Gastrocnemius medialis (tissue), 4 donors: ENCODE measurements at regions not wholly inside any gene's neighbourhood (a gene's known extent, or its start where the extent isn't known, plus 50 kb on each side); places are given as distances from the start of the nearest gene placed in this dataset.

Experiments used
- ATAC-seq, 2 donors: fragments of 150-250 bp; one replicate each; pipeline ENCODE4 v1.9.1; 2016
- DNase-seq, 2 donors: peaks; one replicate each; pipeline ENCODE4 v3.0.0-alpha.2; 2019
- H3K27ac ChIP-seq, 4 donors: fragments of 200-600 bp; sonication (generic); 1 replicate in 1 of 4; 2 replicates in 3 of 4; pipeline ENCODE4 v1.5.1; 2016 to 2018; ENCODE audit warnings: mild to moderate bottlenecking in 2 of 4, moderate library complexity in 1 of 4
- H3K27me3 ChIP-seq, 3 donors: fragments of 200-600 bp; sonication (generic) in 2 of 3; 1 replicate in 1 of 3; 2 replicates in 2 of 3; pipeline versions ENCODE4 v1.5.1 to v1.6.0; 2016 to 2019; ENCODE audit warnings: mild to moderate bottlenecking in 1 of 3, moderate library complexity in 1 of 3
- H3K36me3 ChIP-seq, 2 donors: fragments of 200-600 bp; sonication (generic) in 1 of 2; one replicate each; pipeline ENCODE4 v1.5.1; 2017 to 2018
- H3K4me1 ChIP-seq, 2 donors: fragments of 200-600 bp; sonication (generic) in 1 of 2; one replicate each; pipeline ENCODE4 v1.5.1; 2016 to 2017; ENCODE audit warnings: mild to moderate bottlenecking in 2 of 2
- H3K4me3 ChIP-seq, 4 donors: fragments of 200-600 bp; sonication (generic) in 3 of 4; 1 replicate in 1 of 4; 2 replicates in 3 of 4; pipeline ENCODE4 v1.5.1; 2016 to 2019; ENCODE audit warnings: mild to moderate bottlenecking in 2 of 4
- H3K9me3 ChIP-seq, 3 donors: fragments of 200-600 bp; sonication (generic) in 2 of 3; 1 replicate in 1 of 3; 2 replicates in 2 of 3; pipeline ENCODE4 v1.5.1; 2016 to 2019
- POLR2A ChIP-seq, 2 donors: fragments of 450-650 bp; IDR thresholded peaks; one replicate each; pipeline ENCODE4 v1.6.1; 2017; ENCODE audit warnings: antibody characterized with exemption in 2 of 2, mild to moderate bottlenecking in 2 of 2, moderate library complexity in 2 of 2
- in situ Hi-C, 4 donors: fragments of 200-750 bp; cut with MboI; loops; one replicate each; pipeline versions ENCODE4 v1.15.0 to v1.8.0; 2017; ENCODE audit warnings: low sequenced_read_pairs in 4 of 4
- intact Hi-C: fragments of 100-400 bp; cut with DNase I; formaldehyde crosslinking; loops from one replicate; pipeline ENCODE4 v1.15.1; 2023; ENCODE audit warnings: low total_unique reads
- TF ChIP-seq, protein P1 (sequence below), 5 experiments: fragments of 450-650 bp in 3 of 5; fragments of 200-600 bp in 2 of 5; sonication (generic) in 2 of 5; IDR thresholded peaks in 4 of 5; conservative IDR thresholded peaks in 1 of 5; 1 replicate in 4 of 5; 2 replicates in 1 of 5; pipeline ENCODE4 v1.5.1; 2016 to 2019; ENCODE audit warnings: antibody characterized with exemption in 5 of 5, mild to moderate bottlenecking in 3 of 5, moderate library complexity in 3 of 5

DNA sequence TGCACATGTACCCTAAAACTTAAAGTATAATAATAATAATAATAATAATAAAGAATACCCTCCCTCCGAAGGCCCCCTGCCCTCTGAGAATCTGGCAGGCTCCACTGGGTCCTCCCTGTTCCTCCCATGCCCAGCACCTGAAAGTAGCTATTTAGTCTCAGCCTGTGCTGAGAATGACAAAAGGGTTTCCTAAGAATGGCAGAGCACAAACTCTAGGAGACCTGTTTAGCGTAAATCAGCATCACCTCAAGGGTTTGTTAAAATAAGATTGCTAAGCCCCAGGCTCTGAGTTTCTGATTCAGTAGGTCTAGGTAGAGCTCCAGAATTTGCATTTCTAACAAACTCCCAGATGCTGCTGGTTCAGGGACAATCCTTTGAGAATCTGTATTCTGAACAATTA, 606.8 kb upstream of the CDH11 start:
- in situ Hi-C loops, result no loop called here

DNA sequence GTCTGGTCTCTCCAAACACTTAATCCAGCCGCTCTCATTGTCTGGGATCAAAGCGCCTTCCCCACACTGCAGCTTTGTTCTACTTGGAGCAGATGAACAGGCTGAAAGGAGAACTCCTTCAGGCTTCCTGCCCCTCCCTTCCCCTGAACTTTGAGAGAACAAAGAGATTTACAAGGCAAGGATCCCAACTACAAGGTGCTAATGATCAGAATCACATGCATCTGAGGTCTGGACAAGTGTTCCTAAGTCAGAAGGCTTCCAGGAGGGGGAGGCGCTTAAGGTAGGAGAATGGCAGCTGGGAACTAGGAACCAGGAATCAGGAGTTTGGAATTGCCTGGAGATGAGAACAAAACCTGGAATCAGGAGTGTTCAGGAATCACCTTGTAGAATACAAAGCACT, 606.3 kb upstream of the CDH11 start:
- H3K36me3 ChIP-seq, result no peaks in the 10 kb centered on the region
- H3K27me3 ChIP-seq, result no peaks in the 10 kb centered on the region
- ATAC-seq, result no peak
- intact Hi-C loops, result no loop called here
- no peak overlapping the region for H3K27ac ChIP-seq
- no peak overlapping the region for H3K4me3 ChIP-seq
- no peaks in the 10 kb centered on the region for H3K4me1 ChIP-seq
- no peaks in the 10 kb centered on the region for H3K9me3 ChIP-seq
- no peak for TF ChIP-seq POLR2A (IDR thresholded peaks at IDR 0.05)
- TF ChIP-seq, protein P1, sequence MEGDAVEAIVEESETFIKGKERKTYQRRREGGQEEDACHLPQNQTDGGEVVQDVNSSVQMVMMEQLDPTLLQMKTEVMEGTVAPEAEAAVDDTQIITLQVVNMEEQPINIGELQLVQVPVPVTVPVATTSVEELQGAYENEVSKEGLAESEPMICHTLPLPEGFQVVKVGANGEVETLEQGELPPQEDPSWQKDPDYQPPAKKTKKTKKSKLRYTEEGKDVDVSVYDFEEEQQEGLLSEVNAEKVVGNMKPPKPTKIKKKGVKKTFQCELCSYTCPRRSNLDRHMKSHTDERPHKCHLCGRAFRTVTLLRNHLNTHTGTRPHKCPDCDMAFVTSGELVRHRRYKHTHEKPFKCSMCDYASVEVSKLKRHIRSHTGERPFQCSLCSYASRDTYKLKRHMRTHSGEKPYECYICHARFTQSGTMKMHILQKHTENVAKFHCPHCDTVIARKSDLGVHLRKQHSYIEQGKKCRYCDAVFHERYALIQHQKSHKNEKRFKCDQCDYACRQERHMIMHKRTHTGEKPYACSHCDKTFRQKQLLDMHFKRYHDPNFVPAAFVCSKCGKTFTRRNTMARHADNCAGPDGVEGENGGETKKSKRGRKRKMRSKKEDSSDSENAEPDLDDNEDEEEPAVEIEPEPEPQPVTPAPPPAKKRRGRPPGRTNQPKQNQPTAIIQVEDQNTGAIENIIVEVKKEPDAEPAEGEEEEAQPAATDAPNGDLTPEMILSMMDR (IDR thresholded peaks at IDR 0.05 in 4 of 5, conservative IDR thresholded peaks at IDR 0.05 in 1 of 5), result no peak
- in situ Hi-C loops, result no loop called here
- DNase-seq, result no peak

More for the DNA sequence above, 606.8 kb upstream of the CDH11 start:
- ATAC-seq, result no peak
- TF ChIP-seq, protein P1 (IDR thresholded peaks at IDR 0.05 in 4 of 5, conservative IDR thresholded peaks at IDR 0.05 in 1 of 5), result no peak
- no peak for TF ChIP-seq POLR2A (IDR thresholded peaks at IDR 0.05)
- Histone ChIP-seq H3K36me3 (no peaks in the 10 kb centered on the region), H3K4me3 (no peak overlapping the region), H3K9me3 (no peaks in the 10 kb centered on the region), H3K27me3 (no peaks in the 10 kb centered on the region), H3K4me1 (no peaks in the 10 kb centered on the region), H3K27ac (no peak overlapping the region)
- intact Hi-C loops, result no loop called here
- no peak for DNase-seq

DNA sequence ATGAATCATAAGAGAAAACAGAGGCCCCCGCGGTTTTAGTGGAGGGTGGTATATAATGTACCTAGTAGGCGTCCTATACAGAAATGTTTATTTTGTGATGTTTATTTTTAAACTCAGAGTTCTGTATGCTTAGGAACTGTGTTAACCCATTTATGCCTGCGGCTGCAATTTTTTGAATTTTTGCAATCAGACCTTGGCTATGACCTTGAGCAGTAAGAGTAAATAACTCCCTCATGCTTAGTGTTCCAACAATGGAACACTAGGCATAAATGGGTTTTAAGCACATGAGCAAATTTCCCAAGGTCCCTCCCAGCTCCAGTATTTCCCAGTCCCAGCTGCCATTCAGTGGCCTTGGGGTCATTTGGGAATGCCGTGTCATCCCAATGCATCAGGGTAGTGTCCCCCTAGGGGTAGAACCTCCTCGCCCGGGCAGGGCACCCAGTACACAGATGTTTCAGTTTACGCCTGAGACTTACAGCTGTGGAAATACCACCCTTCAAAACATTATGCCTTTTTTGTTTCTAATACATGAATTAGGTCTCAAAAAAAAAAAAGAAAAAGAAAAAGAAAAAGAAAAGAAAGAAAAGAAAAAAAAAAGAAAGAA, 605.8 kb upstream of the CDH11 start:
- TF ChIP-seq, protein P1 (IDR thresholded peaks at IDR 0.05 in 4 of 5, conservative IDR thresholded peaks at IDR 0.05 in 1 of 5), result no peak
- no peak for TF ChIP-seq POLR2A (IDR thresholded peaks at IDR 0.05)
- no peak overlapping the region for H3K4me3 ChIP-seq
- H3K9me3 ChIP-seq, result no peaks in the 10 kb centered on the region
- in situ Hi-C loops (no loop called here), intact Hi-C loops (no loop called here)
- DNase-seq (no peak), ATAC-seq (no peak)
- H3K4me1 ChIP-seq, result no peaks in the 10 kb centered on the region
- H3K36me3 ChIP-seq, result no peaks in the 10 kb centered on the region
- no peak overlapping the region for H3K27ac ChIP-seq
- H3K27me3 ChIP-seq, result no peaks in the 10 kb centered on the region

DNA sequence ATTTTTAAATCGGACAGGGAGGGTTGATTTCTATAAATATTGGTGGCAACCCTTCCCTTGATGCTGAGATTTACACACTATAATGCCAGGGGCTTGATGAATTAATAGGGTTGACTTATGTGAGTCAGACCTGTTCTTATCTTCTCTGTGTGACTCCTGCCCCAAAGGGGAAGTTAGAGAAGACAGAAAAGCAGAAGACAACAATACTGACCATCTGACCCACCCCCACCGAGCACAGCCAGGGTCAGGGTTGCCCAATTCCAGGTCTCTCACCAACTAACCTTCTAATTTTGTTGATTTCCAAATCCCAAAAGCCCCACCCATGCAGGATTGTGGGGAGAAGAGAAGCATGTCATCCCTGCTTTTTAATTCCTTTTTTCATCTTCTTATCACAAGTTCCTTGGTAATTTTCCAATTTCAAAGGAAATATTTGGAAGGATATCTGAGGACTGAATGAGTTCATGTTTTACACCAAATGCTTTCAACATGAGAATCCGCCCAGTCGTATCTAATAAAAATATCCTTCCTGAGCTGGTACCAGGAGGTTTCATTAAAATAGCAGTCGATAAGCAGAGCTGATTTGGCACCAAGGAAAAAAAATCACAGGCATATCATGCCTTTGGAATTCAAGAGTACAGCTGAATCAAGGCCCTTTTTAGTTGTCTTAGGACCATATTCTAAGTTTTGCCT, 603.4 kb upstream of the CDH11 start:
- intact Hi-C loops, result no loop called here
- DNase-seq (no peak), ATAC-seq (no peak)
- no peak overlapping the region for H3K4me3 ChIP-seq
- no peaks in the 10 kb centered on the region for H3K4me1 ChIP-seq
- H3K27ac ChIP-seq, result no peak overlapping the region
- no peaks in the 10 kb centered on the region for H3K36me3 ChIP-seq
- no peaks in the 10 kb centered on the region for H3K27me3 ChIP-seq
- TF ChIP-seq, protein P1 (IDR thresholded peaks at IDR 0.05 in 4 of 5, conservative IDR thresholded peaks at IDR 0.05 in 1 of 5), result no peak
- TF ChIP-seq POLR2A (IDR thresholded peaks at IDR 0.05), result no peak
- in situ Hi-C loops, result no loop called here
- no peaks in the 10 kb centered on the region for H3K9me3 ChIP-seq
